Lung microvascular endothelial cell (primary cell): ENCODE measurements at regions not wholly inside any gene's neighbourhood (a gene's known extent, or its start where the extent isn't known, plus 50 kb on each side); places are given as distances from the start of the nearest gene placed in this dataset.
"Not testable (repeated sequence)": the region's sequence is repeated elsewhere in the genome, so short reads cannot be mapped to it uniquely, and the experiment has no call there.

Experiments
- DNase-seq, 2 donors: peaks; one replicate each; pipeline versions ENCODE4 v3.0.0 to v3.0.0-alpha.2; 2010; ENCODE audit warnings: low read depth in 2 of 2

DNA sequence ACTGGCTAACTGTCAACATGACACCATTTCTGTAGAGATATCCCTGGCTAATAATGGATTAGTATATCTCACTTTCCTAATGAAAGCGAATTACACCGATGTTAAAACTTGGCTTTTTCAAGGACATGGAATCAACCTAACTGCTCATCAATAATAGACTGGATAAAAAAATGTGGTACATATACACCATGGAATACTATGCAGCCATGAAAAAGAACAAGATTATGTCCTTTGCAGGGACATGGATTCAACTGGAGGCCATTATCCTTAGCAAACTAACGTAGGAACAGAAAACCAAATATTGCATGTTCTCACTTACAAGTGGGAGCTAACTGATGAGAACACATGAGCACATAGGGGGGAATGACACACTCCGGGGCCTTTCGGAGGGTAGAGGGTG is 62.6 kb downstream of the ZIC1 start:
- DNase-seq = no peak

DNA sequence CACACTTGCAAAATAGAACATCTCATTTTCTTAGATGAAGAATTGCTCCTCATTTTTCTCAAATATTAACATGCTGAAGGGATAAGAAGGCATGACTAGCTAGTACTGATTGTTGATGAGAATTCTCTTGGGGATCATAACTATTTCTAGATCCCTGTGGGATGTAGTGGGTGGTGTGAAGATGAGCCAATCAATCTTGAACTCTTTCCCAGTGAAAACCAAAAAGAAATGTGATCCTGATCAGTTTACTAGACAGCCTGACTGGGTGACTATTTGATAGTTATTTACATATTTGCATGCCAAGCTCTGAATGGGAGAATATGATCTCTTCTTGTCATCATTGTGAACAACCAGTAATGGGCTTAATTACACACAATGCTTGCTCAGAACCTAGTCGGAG is 63.7 kb downstream of the ZIC1 start:
- no peak for DNase-seq

DNA sequence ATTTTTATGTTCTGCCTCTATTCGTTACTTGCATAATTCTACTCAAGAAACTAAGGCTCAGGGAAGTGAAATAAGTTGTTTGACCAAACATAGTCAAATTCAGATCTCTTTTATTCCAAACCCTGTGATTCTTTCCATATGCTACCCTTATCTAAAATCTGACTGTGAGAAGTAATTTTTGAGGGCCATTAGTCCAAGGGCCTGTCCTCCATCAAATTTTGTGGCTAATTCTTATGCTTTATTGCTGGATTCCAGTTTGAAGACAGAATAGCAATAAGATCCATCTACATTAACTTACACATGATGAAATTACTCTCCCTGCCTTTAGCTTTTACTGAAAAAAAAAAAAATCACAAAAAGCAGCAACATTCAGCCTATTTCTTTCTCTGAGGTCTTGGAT is 74.0 kb downstream of the ZIC1 start:
- DNase-seq = no peak

DNA sequence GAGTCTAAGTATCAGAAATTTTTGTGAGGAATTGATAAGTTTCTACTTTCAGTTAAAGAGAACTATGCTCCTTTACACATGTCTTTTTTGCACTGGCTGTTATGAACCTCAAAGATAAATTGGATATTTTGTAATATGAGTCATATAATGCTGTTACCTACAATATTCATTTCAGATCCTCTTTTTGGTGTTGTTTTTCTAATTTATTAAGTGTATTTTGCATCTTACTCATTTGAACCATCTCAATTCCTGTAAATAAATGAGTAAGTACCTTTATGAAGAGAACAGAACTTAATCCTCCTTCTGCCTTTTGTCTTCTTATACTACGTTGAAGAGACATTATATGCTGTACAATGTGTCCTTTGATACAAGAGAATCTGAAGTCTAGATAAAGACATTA is 74.4 kb downstream of the ZIC1 start:
- DNase-seq = no peak

DNA sequence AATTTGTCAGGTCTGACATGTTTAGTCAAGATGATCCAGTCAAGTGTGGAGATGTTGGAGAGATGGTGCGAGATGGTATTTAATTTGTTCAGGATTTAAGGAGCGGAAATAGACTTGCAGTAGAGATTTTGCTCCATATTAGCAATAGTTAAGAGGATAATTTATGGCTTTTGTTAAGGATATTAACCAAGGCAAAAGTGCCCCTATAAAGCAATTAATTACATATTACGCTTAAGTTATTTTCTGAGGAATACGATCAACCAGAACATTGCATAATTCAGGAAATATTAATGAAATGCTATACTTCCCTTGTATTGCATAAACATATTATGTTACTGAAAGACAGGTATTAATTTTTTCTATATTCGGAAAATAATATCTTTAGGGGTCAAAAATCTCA is 83.9 kb downstream of the ZIC1 start:
- DNase-seq = no peak

DNA sequence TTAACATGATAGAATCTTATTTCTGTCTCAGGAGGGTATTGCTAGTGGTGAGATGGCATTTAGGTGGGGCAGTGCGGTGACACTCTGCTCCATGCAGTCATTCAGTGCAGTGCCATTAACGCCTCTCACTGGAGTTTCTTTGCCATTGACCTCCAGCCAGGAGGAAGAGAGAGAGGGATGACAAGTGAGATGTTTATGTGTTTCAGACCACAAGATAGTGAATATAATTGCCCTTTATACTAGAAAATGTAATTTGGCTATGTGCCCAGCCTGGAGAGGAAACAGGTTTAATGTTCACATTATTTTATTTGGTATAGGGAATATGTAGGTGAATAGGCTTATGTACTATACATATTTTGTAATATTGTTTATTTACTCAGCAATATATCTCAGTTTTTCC is 84.5 kb downstream of the ZIC1 start:
- no peak for DNase-seq

DNA sequence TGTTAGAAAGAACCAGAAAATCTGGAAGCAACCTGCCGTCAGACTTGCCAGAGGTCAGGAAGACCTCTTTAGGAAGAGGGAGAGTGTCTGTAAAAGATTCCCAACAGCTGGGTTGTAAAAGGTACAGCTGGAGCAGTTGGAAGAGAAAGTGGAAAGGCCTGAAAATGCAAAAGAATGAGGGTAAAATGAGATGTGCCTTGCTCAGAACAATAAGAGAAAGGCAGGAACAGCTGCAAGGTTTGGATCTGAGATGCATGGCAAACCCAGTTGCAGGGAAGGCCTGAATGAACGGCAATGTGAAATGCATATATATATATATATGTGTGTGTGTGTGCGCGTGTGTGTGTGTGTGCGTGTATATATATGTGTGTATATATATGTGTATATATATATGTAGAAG is 88.1 kb downstream of the ZIC1 start:
- no peak for DNase-seq

DNA sequence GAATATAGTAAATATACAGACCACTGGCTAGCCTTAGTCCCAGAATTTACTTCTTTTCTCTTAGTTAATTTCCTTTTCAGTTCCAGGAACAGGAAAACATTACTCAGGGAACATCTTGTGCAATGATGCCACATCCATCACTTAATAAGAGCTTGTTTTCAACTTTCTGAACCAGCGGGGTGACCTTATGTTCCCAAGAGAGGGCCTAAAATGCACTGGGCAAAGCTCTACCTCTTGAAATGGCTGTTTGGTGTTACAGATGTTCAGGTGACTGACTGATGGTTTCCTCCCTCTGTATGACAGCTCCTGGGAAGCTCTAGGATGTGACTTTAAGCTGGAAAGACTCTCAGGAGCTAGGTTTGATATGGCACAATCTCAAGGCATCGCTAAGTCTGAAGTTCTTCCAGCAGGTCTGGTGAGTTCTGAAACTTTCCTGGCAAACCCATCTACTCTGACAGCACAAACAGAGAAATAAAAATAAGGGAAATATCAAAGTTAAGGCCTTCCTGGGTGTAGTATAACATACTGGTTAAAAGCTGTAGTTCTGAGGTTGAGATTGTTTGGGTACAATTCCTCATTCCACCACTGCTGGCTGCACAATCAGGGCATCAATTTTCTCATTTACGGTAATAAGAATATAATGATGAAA is 98.6 kb downstream of the ZIC1 start:
- peak in 1 of 2 donors; percentile 48 for DNase-seq

DNA sequence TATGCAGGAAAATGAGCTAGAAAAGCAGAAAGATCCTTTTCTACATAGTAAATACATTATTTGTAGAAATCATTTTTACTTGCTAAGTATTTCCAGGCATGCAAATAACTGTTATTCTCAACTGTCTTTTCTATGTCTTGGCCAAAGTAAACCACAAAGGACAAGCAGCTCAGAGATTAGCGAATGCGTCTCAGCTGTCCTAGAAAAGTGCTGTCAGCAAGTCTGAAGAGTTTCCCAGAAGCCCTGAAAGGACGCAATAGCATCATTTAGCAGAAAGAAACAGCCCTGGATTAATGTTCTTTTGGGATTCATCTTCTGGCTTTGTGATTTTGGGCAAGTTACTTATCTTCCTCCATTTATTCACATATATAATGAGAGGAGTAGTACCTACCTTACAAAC is 100.3 kb downstream of the ZIC1 start:
- no peak for DNase-seq

DNA sequence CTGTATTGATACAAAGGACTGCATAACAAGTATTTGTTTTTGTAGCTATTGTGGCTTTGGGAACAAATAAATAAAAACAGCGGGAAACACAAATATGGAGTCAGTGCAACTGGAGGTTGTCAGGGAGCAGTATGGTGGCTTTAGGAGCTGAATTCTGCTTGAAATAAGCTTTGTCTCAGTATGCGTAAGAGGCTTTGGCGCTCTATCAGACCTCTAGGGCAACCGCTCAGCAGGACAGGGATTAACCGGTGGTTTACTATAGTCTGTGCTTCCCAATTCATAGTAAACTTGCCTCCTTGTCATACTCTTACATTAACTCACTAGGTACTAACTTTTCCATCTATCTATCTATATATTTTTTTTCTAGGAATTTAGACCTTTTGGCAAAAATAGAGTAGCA is 104.6 kb downstream of the ZIC1 start:
- DNase-seq = no peak

DNA sequence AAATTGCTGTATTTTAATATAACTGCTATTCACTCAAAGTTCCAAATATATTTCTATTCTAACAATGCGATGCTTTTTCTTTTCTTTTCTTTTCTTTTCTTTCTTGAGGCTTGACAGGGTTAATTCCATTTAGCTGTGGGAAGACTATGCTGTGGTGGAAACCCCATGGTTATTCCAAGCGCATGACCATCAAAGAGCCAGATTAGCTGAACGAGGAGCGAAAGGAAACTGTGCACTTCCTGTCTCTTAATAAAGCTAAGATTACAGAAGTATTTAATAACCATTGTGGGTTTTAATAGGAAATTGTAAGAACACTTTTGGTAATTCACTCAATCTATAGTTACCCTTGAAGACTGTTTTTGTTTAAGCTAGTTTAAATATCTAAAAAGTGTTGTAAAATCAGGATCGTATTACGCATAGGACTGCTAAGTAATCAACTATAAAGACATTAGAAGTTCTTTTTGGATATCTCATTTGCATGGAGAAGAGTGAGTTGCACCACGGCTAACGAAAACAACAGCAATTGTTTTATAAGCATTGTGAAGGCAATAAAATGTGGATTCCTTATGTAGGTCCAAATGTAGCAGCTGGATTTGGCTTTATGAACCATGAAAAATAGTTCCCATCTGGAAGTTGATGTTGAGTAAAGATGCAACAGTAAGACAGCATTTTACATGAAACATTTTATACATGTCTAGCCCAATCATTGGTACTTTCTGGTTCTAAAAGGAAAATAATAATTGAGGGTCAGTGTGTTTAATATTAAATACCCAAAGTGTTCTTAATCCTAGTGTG is 105.4 kb downstream of the ZIC1 start:
- peak in 1 of 2 donors; percentile 21 for DNase-seq

DNA sequence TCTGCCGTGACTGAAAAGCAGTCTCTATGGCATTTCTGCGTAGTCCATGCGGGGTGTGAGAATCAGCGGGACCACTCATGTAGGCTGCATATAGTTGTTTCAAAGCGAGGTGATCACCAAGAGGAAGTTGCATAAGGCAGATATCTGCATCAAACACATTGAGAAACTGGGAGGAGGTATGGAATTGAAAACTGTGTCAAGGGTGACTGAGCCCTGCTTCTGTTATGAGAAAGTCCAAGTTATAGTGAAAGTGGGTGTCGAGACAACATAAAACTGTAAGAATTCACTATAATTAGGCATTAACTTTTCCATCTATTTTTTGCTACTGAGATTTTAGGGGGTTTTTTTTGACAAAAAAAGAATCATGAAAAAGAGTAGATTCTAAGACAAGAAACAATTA is 109.3 kb downstream of the ZIC1 start:
- no peak for DNase-seq

DNA sequence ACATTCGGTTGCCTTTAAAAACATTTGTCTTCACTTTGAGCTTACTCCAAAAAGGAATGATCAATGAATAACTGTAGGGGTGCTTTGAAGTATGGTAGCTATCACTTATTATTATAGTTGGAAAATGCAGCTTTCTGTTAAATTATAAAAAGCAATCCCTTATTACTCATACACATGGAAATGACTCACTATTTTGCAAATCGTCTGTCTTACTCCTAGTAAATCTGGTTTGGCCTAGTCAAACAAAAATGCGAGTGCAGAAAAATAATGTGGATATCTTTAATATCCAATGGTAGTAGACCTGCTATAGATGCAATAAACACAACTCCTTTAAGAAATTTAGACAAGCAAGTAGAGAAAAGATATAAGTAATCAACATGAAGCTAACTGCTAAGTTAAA is 112.5 kb downstream of the ZIC1 start:
- DNase-seq = peak in 1 of 2 donors; percentile 50

DNA sequence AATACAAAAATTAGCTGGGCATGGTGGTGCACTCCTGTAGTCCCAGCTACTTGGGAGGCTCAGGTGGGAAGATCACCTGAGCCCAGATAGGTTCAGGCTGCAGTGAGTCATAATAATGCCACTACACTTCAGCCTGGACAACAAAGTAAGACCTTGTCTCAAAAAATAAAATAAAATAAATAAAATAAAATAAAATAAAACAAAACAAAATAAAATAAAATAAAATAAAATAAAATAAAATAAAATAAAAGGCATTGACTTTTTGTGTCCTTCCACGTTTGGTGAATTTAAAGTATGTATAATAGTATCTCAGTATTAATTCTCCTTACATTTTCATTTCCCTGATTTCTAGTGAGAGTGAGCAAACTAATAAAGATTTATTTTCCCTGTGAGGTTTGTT is 113.6 kb downstream of the ZIC1 start:
- DNase-seq = not testable (repeated sequence)

DNA sequence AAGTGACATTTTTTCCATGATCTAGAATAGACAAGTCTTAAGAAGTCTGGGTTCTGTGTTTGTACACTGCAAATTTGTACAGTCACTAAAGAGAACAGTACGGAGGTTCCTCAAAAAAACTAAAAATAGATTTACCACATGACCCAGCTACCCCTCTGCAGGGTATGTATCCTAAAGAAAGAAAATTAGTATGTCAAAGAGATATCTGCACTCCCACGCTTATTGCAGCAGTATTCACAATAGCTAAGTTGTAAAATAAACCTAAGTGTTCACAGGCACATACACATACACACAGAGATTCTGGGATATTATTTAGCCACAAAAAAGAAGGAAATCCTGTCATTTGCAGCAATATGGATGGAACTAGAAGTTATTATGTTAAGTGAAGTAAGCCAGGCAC is 120.4 kb downstream of the ZIC1 start:
- DNase-seq = no peak

DNA sequence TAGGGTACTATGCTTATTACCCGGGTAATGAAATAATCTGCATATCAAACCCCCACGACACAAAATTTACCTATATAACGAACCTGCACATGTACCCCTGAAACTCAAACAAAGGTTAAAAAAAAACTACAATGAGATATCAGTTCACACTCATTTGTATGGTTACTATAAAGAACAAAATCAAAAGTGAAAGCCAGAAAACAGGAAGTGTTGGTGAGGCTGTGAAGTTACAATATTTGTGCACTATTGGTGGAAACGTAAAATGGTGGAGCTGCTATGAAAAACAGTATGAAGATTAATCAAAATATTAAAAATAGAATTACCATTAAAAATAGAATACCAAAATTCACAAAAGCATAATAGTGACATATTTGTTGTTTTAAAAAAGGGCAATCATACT is 128.9 kb downstream of the ZIC1 start:
- no peak for DNase-seq

DNA sequence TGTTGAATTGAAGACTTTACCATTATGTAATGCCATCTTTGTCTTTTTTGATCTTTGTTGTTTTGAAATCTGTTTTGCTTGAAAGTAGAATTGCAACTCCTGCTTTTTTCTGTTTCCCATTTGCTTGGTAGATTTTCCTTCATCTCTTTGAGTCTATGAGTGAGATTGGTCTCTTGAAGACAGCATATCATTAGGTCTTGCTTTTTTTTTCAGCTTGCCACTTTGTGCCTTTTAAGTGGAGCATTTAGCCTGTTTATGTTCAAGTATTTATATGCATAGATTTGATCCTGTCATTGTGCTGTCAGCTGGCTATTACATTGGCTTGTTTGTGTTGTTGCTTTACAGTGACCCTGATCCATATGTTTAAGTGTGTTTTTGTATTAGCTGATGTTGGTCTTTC is 131.8 kb downstream of the ZIC1 start:
- DNase-seq = no peak

DNA sequence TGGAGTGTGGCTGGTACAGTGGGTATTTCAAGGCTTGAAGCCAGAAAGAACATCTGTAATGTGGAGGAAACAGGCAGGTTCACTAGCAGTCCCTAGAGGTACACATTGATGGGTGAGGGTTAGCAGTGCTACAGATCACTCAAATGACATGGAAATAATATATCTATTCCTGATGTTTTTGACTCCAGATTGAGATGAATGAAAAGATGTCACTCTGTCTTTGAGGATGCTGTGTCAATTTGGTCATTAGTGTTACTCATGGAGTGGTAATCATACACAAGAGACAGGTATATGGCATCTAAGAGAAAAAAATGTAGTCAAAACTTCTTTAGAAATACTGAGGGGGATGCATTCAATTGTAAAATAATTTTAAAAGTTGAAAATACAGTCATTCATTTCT is 135.1 kb downstream of the ZIC1 start:
- DNase-seq = no peak

DNA sequence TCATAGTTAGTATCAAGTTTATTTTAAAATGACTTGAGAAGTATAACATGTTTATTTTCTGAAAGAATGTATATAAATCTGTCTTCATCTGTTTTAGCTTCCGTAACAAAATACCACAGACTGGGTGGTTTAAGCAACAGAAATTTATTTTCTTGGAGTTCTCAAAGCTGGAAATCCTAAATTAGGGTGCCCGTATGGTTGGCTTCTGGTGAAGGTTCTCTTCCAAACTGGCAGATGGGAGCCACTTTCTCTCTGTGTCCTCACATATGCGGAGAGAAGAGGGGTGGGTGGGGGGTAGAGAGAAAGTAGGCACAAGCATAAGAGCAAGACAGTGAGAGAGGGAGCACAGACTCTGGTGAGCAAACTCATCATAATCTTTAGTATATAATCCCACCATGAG is 142.3 kb downstream of the ZIC1 start:
- DNase-seq = no peak

DNA sequence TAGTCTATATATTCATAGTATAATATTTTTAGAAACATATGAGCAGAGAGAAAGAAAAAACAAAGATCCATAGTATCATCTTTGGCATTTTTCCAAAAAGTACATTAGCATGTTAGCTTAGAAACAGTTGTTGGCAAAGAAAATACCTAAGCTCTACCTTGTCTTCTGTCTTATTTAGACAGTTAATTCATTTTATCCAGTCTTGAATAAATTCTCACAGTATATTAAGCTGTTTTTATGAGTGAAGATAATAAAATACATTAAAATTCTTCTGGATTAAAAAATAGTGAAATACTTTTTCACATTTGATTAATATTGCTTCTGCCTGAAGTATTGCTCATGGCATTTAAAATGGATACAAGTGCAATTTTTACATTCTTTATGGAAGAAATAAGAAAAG is 145.2 kb downstream of the ZIC1 start:
- no peak for DNase-seq

DNA sequence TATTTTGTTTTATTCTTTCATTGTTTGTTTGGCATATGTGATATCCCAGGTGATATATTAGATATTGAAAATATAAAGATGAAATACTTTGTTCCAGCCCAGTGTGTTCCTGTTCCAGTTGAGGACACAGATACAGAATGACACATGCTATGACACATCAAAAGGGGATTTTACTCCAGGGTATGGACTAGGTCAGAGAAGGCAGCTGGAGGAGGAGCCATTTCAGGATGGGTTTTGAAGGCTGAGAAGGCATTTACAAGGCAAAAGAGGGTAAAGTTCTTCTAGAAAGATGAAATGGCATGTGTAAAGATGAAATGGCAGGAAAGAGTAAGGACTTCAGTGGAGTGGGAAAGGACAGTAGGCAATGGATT is 163.8 kb downstream of the ZIC1 start:
- no peak for DNase-seq

DNA sequence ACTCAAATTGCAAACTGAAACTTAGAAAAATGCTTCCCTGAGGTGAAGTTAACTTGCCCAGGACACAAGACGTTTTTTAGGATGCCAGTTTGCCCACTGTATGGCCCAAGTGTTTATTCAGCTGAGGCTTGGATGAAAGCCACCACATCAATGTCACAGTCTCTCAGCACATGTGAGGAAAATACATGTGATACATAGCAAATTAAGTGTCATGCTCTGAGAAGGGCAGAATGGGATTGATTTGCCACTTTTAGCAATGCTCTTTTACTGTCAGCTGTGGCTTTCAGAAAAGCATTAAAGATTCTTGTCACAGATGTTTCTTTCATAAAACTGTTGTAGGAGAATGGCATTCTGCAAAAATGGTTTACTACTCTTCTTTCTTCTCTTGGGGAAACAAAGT is 165.5 kb downstream of the ZIC1 start:
- DNase-seq = no peak

DNA sequence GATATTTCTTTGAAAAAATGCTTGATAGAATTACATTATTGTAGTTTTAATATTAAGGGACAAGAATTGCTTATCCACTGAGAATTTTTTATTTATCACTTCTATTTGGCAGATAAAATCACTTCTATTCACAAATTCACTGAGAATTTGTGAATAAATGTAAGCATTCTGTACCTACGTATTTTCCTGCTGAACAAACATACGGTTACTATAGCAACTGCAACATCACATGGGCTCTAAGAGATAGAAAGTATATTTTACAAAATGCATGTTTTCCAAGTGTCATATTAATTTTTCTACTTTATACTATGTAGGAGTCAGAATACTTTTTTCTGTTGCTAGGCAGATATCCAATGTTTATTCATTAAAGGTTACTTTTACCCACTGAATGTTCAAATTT is 166.2 kb downstream of the ZIC1 start:
- no peak for DNase-seq

DNA sequence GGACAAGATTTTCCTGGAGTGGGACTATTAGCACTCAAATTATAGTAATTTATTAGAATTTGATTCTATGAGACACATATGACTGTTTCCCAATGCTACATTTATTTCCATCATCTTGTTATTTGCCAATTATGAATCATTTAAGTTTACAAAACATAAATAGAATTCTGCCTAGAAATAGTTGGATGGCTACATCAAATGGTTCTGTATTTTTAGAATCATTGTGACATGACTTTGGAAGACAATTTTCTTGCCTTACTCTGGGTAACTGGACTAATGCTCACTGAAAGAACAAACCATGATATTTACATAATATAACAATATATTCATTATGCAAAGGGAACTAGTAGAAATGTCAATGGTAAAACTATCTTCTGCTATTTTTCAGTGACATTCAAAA is 173.5 kb downstream of the ZIC1 start:
- no peak for DNase-seq
